Spleen (tissue), 7 donors: ENCODE measurements at regions not wholly inside any gene's neighbourhood (a gene's known extent, or its start where the extent isn't known, plus 50 kb on each side); places are given as distances from the start of the nearest gene placed in this dataset.

ENCODE experiments used
- CTCF ChIP-seq, 11 experiments: fragments of 200-600 bp in 7 of 11; fragments of 450-650 bp in 4 of 11; sonication (generic) in 4 of 11; IDR thresholded peaks in 8 of 11; conservative IDR thresholded peaks in 3 of 11; 1 replicate in 7 of 11; 2 replicates in 4 of 11; pipeline versions ENCODE4 v1.4.0 to v1.8.0; 2016 to 2021; ENCODE audit warnings: antibody characterized with exemption in 11 of 11, inconsistent platforms in 4 of 11, mild to moderate bottlenecking in 1 of 11
- POLR2A ChIP-seq, 3 donors: fragments of 450-650 bp; IDR thresholded peaks; one replicate each; pipeline ENCODE4 v1.5.1; 2017; ENCODE audit warnings: antibody characterized with exemption in 3 of 3, mild to moderate bottlenecking in 1 of 3
- donor health status: DM: no; HTN: no; CAD: no; lungs with moderate emphysema.
- donor health status: DM: no; HTN: no; CAD: no.
- donor health status: DM: no; HTN: no; CAD: no.

DNA sequence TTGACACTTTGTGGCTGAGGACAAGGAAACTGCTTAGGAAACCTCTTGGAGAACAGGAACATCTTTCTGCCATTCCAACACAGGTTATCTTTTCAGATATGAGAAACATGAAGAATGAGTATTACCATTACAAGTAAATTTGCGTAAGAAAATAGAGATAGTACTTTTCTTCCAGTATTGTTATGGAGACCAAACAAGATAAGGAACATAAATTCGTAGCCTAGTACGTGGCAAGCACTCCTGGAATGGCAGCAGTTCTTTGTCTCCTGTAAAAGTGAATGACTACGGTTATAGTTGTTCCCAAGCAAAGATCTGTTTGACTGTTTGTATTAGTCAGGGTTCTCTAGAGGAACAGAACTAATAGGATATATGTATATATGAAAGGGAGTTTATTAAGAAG is 843.1 kb downstream of the STIM2 start:
- TF ChIP-seq CTCF (IDR thresholded peaks at IDR 0.05 in 8 of 11, conservative IDR thresholded peaks at IDR 0.05 in 3 of 11): no peak
- TF ChIP-seq POLR2A (IDR thresholded peaks at IDR 0.05): no peak
